Activated CD4-positive, alpha-beta T cell treated with anti-CD3 and anti-CD28 coated beads for 48 hours (primary cell): ENCODE measurements at regions not wholly inside any gene's neighbourhood (a gene's known extent, or its start where the extent isn't known, plus 50 kb on each side); places are given as distances from the start of the nearest gene placed in this dataset.
"Not testable (repeated sequence)": the region's sequence is repeated elsewhere in the genome, so short reads cannot be mapped to it uniquely, and the experiment has no call there.

Source experiments
- DNase-seq: peaks from one replicate; pipeline ENCODE4 v3.0.0-alpha.2; 2020

- no peak for DNase-seq
These were observed 490.9 kb upstream of the TBL1XR1 start for GRCh38 chr3:177688152-177688551.

- DNase-seq: no peak
These were observed 491.8 kb upstream of the TBL1XR1 start for GRCh38 chr3:177689077-177689476.

GRCh38 chr3:177689869-177690268, 492.6 kb upstream of the TBL1XR1 start:
- DNase-seq: no peak

GRCh38 chr3:177690306-177690705, 493.0 kb upstream of the TBL1XR1 start:
- DNase-seq: no peak

GRCh38 chr3:177692304-177692975, 495.2 kb upstream of the TBL1XR1 start:
- no peak for DNase-seq

- no peak for DNase-seq
These were observed 496.5 kb upstream of the TBL1XR1 start for GRCh38 chr3:177693616-177694264.

- DNase-seq: no peak
These were observed 497.0 kb upstream of the TBL1XR1 start for GRCh38 chr3:177694316-177694715.

- no peak for DNase-seq
These were observed 497.7 kb upstream of the TBL1XR1 start for GRCh38 chr3:177694951-177695350.

- no peak for DNase-seq
These were observed 502.8 kb upstream of the TBL1XR1 start for GRCh38 chr3:177700117-177700516.

GRCh38 chr3:177703788-177704187, 506.5 kb upstream of the TBL1XR1 start:
- no peak for DNase-seq

GRCh38 chr3:177705976-177706823, 508.9 kb upstream of the TBL1XR1 start:
- DNase-seq: no peak

GRCh38 chr3:177709470-177709869, 512.2 kb upstream of the TBL1XR1 start:
- not testable (repeated sequence) for DNase-seq

- no peak for DNase-seq
These were observed 513.2 kb upstream of the TBL1XR1 start for GRCh38 chr3:177710506-177710905.

- DNase-seq: no peak
These were observed 514.4 kb upstream of the TBL1XR1 start for GRCh38 chr3:177711637-177712036.

GRCh38 chr3:177713928-177714900, 516.9 kb upstream of the TBL1XR1 start:
- no peak for DNase-seq

- no peak for DNase-seq
These were observed 517.7 kb upstream of the TBL1XR1 start for GRCh38 chr3:177714945-177715344.

GRCh38 chr3:177715980-177716379, 518.7 kb upstream of the TBL1XR1 start:
- DNase-seq: no peak

- DNase-seq: not testable (repeated sequence)
These were observed 523.6 kb upstream of the TBL1XR1 start for GRCh38 chr3:177720927-177721326.

GRCh38 chr3:177721864-177722785, 524.8 kb upstream of the TBL1XR1 start:
- DNase-seq: no peak

GRCh38 chr3:177724020-177724638, 526.8 kb upstream of the TBL1XR1 start:
- DNase-seq: no peak

GRCh38 chr3:177725165-177725564, 527.9 kb upstream of the TBL1XR1 start:
- no peak for DNase-seq
